ENCODE measurements at regions not wholly inside any gene's neighbourhood (a gene's known extent, or its start where the extent isn't known, plus 50 kb on each side); places are given as distances from the start of the nearest gene placed in this dataset.

DNA sequence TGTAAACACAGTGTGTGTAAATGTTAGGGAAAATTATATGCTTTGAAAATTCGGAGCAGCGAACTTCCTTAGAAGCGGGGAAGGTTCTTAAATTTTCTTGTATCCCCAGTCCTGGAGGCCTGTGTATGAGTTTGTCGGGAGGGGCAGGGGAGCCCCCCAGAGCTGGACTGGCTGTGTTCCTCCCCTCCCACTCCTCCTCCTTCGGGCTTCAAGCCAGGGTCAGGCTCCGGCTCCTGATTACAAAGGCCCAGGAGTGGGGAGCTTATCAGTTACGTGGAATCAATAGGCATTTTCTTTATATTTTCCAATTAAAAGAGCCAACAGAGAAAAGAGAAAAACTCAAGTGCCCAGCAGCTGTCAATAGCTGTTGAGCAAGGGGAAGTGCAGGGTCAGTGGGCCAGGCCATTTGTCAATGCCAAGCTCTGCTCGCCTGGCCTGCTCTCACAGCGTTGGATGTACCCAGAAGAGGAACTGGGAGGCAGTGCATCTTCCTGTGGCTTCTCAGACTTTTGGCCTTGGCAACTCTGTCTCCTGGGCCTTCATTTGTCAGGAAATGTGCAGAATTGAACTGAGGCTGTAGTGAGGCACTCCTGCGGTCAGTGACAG is 156.9 kb upstream of the PCBD1 start:
- no peak for DNase-seq (ENCODE audit: low spot score)

DNA sequence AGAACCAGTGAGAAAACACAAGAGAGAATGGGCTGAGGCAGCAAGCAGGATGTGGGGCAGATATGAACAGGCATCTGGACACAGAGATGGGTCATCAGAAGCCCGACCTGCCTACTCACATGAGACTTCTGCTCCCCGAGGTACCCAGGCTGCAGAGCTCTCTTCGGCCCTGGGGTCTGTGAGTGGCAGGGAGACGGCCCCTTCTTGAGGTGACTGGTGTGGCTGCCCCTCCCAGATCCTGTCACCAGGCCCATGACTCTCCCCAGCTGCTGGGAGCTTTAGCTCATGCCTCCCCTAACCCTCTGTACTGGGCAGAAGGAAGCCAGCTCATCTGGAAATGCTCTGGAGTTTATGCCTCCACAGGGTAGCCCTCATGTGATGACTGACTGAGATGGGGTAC is 157.6 kb upstream of the PCBD1 start:
- DNase-seq (ENCODE audit: low spot score) = no peak

DNA sequence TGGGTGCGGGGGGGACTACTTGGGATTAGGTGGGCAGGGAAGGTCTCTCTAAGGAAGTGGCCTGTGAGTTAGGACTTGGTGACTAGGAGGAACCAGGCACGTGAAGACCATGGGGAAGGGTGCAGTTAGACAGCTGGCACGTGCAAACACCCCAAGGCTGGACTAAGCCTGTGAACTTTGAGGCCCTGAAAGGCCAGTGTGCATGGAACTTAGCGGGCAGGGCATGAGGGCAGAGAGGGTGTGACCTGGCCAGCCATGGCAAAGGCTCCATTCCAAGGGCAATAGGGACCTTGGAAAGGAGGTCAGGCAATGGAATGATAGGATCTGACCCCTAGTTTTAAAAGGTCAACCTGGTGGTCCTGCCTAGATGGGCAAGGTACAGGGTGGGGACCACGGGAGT is 158.4 kb upstream of the PCBD1 start:
- no peak for DNase-seq (ENCODE audit: low spot score)

DNA sequence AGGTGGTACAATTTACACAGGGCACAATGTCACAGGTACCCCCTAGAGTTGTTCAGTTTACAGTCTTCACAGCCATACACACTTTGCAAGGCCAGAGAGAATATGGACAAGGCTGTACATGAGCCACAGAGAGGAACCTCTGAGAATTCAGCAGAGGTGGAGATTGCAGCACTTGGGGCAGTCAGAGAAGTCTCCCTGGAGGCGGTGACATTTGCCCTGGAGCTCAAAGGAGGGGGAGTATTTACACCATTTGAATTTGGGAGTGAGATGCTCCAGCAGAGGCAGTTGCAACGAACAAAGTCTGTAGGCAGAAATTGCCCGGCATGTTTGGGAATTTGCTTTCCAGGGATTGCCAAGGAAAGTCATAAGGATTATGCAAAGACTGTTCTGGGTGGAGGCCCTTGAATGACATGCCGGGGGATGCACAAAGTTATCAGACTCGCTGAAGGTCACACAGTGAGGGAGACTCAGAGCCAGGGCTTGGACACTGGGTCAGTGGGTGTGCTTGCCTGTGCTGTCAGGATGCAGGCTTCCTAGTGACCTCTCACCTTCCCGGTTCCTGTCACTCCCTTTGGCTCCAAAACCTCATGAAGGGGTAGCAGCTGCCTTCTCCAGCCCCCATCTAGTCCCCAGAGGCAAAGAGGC is 160.7 kb upstream of the PCBD1 start:
- no peak for DNase-seq (ENCODE audit: low spot score)

DNA sequence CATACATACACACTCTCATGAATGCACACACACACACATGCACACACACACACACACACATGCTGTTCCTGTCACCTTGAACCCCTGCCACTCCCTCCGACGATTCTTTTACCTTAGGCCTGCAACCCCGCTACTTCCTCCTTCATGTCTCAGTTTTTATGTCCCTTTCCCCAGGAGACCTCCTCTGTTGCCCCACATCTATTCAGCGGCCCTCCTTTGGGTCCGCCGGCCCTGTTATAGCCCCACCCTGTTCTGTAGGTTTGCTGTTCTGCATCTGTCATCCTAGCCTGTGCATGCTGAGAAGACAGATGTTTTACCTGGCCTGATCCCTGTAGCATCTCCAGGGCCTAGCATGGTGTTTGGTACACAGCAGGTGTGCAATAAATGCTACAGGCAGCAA is 161.6 kb upstream of the PCBD1 start:
- no peak for DNase-seq (ENCODE audit: low spot score)

DNA sequence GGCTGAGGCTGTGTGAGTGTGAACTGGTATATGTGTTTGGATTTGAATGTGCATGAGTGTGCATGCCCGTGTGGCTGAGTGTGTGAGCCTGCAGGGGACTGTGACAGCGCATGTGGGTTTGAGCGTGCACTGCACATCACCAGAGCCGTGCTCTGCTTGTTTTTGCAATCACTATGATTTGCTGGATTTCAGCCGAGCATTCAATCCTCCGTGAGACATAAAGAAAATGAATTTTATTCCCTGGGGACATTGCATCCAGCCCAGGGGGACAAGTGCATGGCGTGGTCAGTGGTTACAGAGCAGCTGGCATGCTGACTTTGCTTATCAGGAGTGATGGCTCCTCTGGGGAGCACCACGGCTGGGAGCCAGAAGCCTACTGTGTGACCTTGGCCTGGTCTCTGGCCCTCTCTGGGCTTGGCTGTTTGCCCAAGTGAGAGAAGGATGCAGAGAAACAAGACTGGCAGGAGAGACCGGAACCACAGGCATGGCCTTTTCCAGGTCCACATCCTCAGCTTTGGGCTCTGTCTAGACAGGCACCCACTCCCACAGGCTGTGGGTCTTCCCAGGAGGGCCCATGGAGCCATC is 160.2 kb upstream of the UNC5B start:
- DNase-seq (ENCODE audit: low spot score) = no peak

DNA sequence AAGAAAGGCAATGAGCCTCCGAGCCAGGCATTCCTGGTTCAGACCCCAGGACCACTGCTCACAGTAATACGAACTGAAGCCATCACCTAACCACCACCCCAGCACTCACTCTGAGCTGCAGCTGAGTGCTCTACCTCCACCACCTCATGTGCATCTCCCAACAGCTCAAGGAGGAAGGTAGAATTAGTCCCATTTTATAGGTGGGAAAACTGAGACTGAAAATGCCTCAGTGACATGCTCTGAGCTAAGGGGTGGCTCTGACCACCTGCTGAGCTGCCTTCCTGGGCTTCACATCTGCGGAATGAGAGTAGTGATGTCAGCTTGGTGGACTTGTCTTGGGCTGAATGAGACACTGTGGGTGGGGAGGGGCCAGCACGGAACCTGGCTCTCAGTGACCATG is 159.7 kb upstream of the UNC5B start:
- DNase-seq (ENCODE audit: low spot score) = no peak

DNA sequence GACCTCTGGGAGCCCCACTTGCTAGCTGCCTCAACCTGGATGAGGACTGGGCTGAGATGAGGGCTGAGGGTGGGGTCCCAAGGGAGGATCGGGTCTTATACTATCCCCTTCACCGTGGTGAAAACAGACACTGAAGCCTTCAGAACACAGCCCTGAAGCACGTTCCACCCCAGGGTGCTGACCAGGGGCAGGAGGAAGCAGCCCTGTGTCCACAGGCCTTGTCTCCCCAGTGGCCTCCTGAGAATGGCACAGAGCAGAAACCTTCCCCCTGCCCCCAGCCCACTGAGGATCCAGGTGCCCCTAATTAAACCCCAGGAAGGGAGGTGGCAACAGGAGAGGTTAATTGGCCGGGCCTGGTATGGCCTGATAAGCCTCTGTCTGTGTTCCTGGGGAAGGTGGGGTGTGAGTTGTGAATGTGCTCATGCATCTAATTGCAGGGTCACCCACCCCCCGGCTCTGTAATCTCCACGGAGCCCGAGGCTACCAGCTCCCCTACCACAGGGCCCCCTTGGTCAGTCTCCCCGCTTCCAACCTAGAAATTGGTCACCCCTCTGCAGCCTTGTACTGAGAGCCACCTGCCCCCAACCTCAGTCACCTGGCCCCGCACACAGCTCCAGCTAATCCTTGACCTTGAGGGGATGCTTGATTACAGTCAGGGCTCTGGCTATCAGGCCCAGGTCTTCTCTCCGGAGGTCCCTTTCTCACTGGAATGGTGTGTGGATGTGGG is 159.0 kb upstream of the UNC5B start:
- DNase-seq (ENCODE audit: low spot score) = no peak

DNA sequence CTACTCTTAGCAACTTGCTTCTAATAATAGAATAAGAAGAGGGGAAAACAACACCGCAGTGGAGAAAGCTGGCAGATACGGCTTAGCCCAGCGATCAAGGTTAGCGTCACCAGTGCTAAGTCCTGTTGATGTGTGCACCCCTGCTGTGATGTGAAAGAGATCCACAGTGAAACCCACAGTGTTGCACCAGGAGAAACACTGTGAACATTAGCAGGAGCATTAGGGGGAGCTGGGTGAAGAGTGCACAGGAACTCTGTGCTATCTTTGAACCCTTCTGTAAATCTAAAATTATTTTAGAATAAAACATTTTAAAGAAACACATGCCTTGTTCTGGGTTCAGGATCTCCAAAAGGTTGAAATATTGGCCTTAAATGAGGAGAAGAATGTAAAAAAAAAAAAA is 154.1 kb upstream of the UNC5B start:
- DNase-seq (ENCODE audit: low spot score) = no peak

DNA sequence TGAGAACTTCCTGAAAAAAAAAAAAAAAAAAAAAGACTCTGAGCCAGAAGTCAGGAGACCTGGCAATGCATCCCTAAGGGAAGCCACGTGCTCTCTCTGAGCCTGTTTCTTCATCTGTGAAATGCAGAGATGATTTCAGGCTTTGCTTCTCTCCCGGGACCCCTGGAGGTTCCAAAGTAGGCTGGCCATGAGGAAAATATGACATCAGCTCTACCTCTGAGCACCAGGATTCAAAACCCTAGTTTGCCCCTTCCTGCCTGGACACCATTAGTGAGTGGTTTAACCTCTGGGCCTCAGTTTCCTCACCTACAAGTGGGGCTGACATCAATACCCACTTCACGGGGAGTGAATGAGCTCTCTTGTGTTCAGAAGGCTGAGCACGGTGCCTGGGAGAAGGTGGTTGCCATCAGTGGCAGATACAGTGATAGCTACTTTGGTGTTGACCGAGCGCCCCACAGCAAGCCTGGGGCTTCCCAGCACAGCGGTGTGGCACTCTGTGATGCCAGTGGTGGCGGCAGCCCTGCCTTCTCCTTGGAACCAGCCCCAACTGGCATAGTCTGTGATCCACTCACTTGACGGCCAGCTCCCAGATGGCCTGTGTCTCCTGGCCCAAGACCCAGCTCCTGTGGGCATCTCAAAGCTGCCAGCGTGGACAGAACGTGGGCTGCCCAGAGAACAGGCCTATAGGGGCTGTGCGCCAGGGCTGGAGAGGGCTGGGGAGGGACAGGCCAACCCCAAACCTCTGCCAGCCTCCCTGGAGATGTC is 153.1 kb upstream of the UNC5B start:
- DNase-seq (ENCODE audit: low spot score) = no peak

DNA sequence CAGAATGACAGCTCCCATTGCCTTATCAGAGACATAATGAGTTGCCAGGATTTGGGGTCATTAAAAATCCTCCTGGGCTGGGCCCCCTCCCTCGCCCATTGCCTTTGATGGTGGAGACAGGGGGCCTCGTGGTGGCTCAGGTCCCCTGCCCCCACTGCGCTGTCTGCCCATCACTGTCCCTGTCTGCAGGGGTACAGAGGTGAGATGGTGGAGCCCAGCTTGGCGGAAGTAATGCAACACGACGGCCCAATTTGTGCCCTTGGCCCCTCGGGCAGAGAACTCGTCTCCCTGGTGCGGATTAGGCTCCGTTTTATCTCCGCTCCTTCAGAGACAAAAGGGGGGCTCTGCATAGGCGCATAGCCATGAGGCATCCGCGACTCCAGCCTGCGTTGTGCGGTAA is 152.4 kb upstream of the UNC5B start:
- no peak for DNase-seq (ENCODE audit: low spot score)

DNA sequence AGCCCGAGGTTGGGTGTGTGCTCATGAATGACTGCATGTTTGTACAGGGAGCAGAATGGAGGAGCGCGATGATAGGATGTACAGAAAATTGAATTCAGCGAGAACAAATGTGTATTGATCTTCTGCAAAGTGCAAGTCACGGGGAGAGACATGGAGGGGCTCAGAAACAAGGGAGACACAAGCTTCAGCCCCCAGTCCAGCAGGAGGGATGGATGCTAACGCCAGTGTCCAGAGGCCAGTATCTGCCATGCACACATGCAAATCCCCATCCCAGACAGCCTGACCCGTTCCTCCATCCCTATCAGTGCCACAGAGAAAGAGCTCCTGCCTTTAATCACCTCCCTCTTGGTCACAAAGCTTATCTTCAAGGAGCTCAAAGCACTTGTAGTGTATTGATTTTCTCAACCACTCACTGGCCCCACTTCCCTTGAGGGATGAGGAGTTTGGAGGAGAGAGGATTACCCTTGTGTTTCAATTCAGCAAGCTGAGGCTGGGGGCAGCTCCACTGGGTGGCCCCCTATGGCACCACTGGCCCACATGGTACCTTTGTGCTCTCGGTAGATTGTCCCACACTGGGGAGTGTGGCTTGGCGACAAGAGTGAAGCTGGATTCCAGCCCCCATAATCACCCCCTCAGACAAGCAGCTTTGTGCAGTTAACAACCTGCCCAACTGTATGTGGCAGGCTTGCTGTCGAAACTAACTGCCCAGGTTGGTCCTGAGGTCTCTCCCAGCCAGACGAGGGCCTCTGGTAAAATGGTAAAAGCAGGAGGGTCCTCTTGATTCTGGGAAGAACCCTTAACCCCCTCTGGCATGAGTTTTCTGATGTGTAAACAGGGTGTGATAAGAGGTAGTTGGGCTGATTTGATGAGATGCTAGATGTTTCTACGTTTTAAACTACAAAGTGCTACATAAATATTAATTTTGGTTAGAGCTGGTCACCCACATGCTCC is 151.6 kb upstream of the UNC5B start:
- no peak for DNase-seq (ENCODE audit: low spot score)

DNA sequence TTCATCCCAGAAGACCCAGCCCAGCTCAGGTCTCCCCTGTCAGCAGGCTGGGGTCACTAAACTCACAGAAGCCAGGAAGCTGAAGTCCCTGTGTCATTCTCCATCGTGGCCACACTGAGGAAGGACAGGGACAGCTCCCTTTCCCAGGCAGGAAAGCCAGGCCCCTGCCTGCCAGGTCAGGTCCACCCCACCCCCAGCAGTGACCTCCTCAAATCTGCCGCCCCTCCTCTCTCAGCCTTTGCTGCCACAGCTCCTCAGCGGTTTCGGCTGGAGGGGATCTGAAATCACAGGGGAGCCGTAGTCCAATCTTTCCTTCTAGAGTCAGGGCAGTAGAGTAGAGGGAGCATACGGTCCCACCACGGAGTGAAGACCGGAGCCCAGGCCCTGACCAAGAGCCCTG is 150.9 kb upstream of the UNC5B start:
- no peak for DNase-seq (ENCODE audit: low spot score)

DNA sequence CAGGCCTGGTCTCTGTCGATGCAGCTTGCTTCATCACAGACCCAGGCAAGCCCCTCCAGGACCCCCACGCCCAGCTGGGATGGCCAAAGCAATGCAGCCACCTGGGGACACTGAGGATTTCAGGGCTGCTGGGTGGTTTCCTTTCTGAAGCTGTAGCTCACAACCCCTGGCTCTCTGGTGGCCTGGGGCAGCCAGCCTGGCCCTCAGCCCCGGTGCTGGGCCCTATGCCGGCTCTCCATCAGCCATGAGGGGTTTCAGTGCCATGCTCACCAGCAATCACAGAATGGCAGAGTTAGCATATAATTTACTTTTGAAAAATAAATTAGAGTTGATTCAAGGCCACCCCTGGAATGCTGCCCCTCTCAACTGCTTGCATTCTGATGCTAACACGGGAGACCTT is 150.2 kb upstream of the UNC5B start:
- DNase-seq (ENCODE audit: low spot score) = no peak

DNA sequence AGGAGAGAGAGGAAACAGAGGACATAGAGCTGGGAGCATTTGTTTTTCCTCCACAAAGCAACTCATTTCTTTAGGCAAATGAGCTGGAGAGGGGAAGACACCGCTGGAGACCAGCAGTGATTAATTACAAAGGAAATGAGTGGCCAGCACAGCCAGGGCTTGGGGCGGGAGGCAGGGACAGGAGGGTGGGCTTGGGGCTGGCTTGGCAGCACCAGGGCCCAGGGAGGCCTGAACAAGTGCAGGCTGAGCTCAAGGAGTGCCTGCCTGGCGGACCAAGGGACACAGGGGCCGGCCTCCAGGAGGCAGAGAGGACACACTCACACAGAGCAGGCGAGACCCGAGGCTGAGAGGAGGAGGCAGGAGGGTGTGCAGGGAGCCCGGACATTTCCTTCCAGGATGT is 149.0 kb upstream of the UNC5B start:
- no peak for DNase-seq (ENCODE audit: low spot score)

DNA sequence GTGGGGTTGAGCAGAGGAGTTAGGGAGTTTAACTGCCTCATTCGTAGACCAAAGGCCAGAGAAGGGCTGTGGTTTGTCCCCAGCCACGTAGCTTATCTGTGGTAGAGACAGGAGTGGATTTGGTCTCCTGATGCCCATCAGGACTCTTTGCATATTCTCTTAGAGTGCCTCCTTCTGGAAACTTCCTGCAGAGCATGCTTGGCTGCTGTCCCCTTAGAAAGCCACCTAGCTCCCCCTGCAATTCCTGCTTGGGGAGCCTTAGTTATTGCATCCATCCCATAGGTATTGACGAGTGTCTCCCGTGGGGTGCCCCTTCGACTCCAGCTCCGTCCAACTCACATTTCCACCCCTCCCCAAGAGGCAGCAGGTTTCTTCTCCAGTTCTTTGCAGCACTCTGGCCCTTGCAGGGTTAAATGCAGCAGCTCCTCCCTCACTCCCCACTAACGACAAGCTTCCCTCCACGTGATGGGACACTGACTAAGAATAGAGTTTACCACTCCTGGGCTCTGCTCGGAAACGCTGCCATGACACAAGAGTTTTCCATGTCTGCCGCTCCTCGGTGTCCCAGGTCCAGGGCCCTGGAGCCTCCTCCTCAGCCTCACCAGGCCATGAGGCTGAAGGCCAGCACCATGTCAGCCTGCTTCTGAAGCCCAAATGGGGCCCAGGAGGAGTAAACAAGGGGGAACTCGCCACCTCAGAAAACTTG is 147.8 kb upstream of the UNC5B start:
- DNase-seq (ENCODE audit: low spot score) = no peak

DNA sequence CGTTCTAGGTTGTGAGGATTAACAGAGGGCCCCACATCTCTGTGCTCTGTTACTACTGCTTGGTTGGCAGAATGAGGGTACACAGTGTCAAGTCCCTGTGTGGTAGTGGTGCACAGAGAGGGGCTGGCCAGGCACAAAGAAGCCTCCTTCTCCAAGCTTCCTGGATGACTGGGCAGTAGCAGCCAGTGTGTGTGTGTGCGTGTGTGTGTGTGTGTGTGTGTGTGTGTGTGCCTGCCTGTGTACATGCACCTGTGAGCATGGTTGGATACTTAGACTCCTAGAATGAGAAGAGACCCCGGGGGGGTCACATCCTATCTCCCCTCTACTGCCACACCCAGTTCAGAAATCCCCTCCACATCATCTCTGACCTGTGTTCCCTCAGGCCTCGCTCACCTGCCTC is 146.7 kb upstream of the UNC5B start:
- no peak for DNase-seq (ENCODE audit: low spot score)

DNA sequence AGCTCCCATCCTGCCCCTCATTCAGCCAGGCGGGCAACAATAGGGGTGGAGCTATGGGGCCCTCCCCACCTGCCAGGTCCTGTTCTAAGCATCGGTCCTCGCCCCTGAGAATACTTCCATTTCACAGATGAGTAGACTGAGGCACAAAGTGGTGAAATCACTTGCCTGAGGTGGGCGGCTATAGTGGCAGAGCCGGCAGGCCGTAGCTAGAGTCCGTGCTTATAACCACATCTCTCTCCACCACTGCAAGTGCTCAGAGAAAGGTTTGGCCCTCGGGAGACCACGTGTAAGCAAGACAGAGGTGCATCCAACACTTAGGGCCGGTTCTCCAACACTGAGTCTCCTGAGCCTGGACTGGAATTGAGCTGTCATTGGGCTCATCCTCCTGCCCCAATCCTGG is 145.8 kb upstream of the UNC5B start:
- DNase-seq (ENCODE audit: low spot score) = no peak

DNA sequence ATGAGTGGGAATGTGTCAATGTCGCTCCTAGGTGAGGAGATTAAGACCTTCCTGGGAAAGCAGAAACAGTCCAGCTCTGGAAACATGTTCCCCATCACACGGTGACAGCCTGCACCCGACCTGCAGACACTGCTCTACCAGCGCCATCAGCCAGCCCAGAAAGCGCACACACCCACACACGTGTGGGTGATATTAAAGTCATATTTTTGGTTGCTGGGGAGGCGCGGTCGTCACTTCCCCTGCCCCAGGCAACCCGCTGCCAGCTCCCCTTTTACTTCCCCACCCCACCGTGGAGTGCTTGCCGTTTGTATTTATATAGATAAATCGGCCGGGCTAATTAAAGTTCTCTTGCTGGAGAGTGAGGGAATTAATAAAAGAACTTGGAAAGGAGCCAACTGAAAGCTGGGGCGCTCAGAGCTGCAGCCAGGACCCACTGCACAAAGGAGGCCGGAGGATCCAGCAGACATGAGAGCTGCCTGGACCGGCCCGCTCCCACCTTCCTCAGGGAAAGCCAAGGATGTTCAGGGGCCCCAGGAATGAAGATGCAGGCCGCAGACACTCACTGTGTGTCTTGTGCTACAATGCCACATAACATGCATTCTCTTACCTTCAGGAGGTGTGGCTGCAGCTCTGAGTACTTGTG is 145.2 kb upstream of the UNC5B start:
- DNase-seq (ENCODE audit: low spot score) = no peak

DNA sequence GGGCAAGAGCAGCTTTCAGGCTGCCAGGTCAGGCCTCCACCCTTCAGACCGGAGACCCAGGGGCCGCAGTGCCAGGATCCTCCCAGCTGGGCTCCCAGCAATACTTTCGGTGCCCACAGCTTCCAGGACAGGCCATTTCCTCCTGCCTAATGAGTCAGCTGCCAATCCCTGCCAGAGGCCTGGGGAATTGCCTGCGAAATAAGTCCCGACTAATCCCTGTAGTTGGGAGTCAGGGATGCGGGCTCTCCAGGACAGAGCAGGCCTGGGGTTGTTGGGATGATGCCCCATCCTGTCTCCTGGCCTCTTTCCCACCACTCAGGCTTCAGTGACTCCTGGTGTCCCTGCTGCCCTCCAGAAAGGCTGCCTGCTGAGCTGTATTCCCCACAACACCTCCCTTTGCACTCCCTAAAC is 143.5 kb upstream of the UNC5B start:
- peak; percentile 24 for DNase-seq (ENCODE audit: low spot score)
